ENCODE measurements at regions not wholly inside any gene's neighbourhood (a gene's known extent, or its start where the extent isn't known, plus 50 kb on each side); places are given as distances from the start of the nearest gene placed in this dataset.
"Not testable (repeated sequence)": the region's sequence is repeated elsewhere in the genome, so short reads cannot be mapped to it uniquely, and the experiment has no call there.

GRCh38 chr7:98784216-98784785 lies 85.5 kb downstream of the TMEM130 start:
- TF ChIP-seq, protein P1, sequence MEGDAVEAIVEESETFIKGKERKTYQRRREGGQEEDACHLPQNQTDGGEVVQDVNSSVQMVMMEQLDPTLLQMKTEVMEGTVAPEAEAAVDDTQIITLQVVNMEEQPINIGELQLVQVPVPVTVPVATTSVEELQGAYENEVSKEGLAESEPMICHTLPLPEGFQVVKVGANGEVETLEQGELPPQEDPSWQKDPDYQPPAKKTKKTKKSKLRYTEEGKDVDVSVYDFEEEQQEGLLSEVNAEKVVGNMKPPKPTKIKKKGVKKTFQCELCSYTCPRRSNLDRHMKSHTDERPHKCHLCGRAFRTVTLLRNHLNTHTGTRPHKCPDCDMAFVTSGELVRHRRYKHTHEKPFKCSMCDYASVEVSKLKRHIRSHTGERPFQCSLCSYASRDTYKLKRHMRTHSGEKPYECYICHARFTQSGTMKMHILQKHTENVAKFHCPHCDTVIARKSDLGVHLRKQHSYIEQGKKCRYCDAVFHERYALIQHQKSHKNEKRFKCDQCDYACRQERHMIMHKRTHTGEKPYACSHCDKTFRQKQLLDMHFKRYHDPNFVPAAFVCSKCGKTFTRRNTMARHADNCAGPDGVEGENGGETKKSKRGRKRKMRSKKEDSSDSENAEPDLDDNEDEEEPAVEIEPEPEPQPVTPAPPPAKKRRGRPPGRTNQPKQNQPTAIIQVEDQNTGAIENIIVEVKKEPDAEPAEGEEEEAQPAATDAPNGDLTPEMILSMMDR (IDR thresholded peaks at IDR 0.05; ENCODE audit: borderline replicate concordance, control extremely low read depth, extremely low read depth, insufficient read depth, missing control alignments): no peak
- in situ Hi-C loops (cut with MboI; ENCODE audit: low sequenced_read_pairs, unreplicated experiment): no loop called here

DNA sequence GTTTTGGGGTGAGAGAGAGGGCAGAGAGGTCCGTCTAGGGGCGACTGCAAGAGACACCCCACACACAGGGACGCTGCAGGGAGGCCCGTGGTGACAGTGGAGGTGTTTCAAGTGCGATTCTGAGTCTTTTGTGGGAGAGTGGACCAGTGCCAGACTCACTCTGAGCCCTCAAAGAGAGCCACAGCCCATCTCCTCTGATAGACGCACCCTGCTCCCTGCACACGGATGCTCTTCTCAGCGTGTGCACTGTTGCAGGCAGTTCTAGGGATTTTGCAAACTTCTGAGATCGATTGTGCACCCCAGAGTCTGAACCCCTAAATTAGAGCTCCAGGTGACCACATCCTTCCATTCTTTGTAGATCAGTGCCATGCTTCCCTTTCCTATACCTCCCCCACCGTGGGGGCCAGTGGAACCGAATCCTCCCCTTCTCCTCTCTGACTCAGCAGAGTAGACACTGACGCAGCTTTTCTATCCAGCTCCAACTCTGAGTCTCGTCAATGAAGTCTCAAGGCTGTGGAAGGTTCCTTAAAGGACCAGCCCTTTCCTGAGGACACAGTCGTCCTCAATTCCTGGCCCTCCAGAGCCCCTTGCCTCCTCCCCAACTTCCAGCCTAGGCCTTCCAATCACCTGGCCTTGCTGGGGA lies 83.8 kb downstream of the TMEM130 start:
- no peak for DNase-seq (ENCODE audit: low spot score)
- in situ Hi-C loops (cut with MboI; ENCODE audit: low sequenced_read_pairs, unreplicated experiment): no loop called here
- TF ChIP-seq, protein P1 (IDR thresholded peaks at IDR 0.05; ENCODE audit: borderline replicate concordance, control extremely low read depth, extremely low read depth, insufficient read depth, missing control alignments): no peak

More at GRCh38 chr7:98784216-98784785, 85.5 kb downstream of the TMEM130 start:
- DNase-seq (ENCODE audit: low spot score): no peak

DNA sequence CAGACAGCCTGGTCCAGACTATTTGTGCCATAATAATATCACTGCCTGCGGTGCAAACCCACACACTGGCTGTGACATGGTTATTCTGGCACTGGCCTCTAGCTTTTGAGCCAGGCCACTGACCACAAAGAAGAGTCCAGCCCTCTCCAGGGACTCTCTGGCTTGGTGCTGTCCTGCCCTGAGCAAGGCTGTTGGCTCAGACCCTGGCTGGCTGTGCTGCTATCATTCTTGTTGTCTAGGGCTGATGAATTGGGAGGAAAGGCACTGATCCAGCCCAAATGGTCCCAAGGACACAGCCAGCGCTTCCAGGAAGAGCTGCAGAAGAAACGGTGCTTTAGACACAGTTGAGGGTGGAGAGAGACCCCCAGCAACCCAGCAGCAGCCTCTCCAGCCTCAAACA lies 80.8 kb downstream of the TMEM130 start:
- TF ChIP-seq, protein P1 (IDR thresholded peaks at IDR 0.05; ENCODE audit: borderline replicate concordance, control extremely low read depth, extremely low read depth, insufficient read depth, missing control alignments): no peak
- in situ Hi-C loops (cut with MboI; ENCODE audit: low sequenced_read_pairs, unreplicated experiment): no loop called here
- no peak for DNase-seq (ENCODE audit: low spot score)

GRCh38 chr7:98794453-98794852 lies 75.4 kb downstream of the TMEM130 start:
- in situ Hi-C loops (cut with MboI; ENCODE audit: low sequenced_read_pairs, unreplicated experiment); DNase-seq (ENCODE audit: low spot score): not testable (repeated sequence)

- peak; percentile 69 for DNase-seq (ENCODE audit: low spot score)
- in situ Hi-C loops (cut with MboI; ENCODE audit: low sequenced_read_pairs, unreplicated experiment): no loop called here
- TF ChIP-seq, protein P1 (IDR thresholded peaks at IDR 0.05; ENCODE audit: borderline replicate concordance, control extremely low read depth, extremely low read depth, insufficient read depth, missing control alignments): no peak
These were observed 73.9 kb downstream of the TMEM130 start for GRCh38 chr7:98795741-98796493.
